Gastroesophageal sphincter (tissue), 3 donors: ENCODE measurements at regions not wholly inside any gene's neighbourhood (a gene's known extent, or its start where the extent isn't known, plus 50 kb on each side); places are given as distances from the start of the nearest gene placed in this dataset.

Experiments used
- EP300 ChIP-seq: sonication (generic); formaldehyde crosslinking; IDR thresholded peaks from one replicate; pipeline ENCODE4 v1.6.1; 2017; ENCODE audit warnings: antibody characterized with exemption, mild to moderate bottlenecking
- TF ChIP-seq, protein P1 (sequence below), 4 experiments: fragments of 200-600 bp in 2 of 4; fragments of 450-650 bp in 2 of 4; sonication (generic) in 1 of 4; IDR thresholded peaks; one replicate each; pipeline ENCODE4 v1.5.1; 2017 to 2019; ENCODE audit warnings: antibody characterized with exemption in 4 of 4, mild to moderate bottlenecking in 2 of 4, moderate library complexity in 2 of 4

DNA sequence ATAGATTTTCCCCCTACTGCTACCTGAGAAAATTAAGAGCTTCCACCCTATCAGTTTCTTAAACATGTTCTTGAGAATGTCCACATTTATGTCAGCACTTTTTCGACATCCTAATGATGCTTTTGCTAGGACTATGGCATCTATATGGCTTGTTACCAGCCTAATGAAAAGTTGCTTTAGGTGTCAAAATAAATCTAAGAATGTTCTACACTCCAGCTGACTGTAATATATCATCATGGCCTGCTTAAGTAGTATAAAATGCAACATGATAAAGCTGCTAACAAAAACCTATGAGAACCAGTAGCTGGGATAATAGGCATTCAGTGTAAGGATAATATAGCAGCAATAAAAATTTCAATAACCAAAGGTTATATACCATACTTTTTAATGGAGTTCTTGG lies 1983.5 kb upstream of the CELF4 start:
- TF ChIP-seq, protein P1, sequence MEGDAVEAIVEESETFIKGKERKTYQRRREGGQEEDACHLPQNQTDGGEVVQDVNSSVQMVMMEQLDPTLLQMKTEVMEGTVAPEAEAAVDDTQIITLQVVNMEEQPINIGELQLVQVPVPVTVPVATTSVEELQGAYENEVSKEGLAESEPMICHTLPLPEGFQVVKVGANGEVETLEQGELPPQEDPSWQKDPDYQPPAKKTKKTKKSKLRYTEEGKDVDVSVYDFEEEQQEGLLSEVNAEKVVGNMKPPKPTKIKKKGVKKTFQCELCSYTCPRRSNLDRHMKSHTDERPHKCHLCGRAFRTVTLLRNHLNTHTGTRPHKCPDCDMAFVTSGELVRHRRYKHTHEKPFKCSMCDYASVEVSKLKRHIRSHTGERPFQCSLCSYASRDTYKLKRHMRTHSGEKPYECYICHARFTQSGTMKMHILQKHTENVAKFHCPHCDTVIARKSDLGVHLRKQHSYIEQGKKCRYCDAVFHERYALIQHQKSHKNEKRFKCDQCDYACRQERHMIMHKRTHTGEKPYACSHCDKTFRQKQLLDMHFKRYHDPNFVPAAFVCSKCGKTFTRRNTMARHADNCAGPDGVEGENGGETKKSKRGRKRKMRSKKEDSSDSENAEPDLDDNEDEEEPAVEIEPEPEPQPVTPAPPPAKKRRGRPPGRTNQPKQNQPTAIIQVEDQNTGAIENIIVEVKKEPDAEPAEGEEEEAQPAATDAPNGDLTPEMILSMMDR (IDR thresholded peaks at IDR 0.05), result no peak
- no peak for TF ChIP-seq EP300
